GM12878 (cell line): ENCODE measurements at regions not wholly inside any gene's neighbourhood (a gene's known extent, or its start where the extent isn't known, plus 50 kb on each side); places are given as distances from the start of the nearest gene placed in this dataset.

Experiments used
- ATAC-seq: fragments of 200-7000 bp; cut with Tn5 transposase; 3 replicates; pipeline ENCODE4 v1.9.1; 2020; ENCODE audit warnings: mild to moderate bottlenecking, moderate library complexity
- BruUV-seq: library from RNA; stranded (reverse); fragments of 400-500 nt; replicated peaks from 2 replicates; lab custom pipeline; 2021; lab: Mats Ljungman, UMichigan
- CTCF ChIA-PET: fragments of 300-600 bp; sonication (Branson Sonifier 250); formaldehyde crosslinking; extraction: SDS; loops from one replicate; lab custom pipeline; 2021; ENCODE audit warnings: inconsistent platforms; lab: Yijun Ruan, JAX
- POLR2A ChIA-PET: fragments of 350-600 bp; formaldehyde crosslinking; extraction: SDS; loops from one replicate; lab custom pipeline; 2021; ENCODE audit warnings: inconsistent platforms; lab: Charles Lee
- RAD21 ChIA-PET: fragments of 300-600 bp; sonication (Branson Sonifier 250); formaldehyde crosslinking; loops from one replicate; lab custom pipeline; 2023; ENCODE audit warnings: antibody characterized with exemption; ENCODE audit not compliant: unreplicated experiment; lab: Charles Lee
- SMC1A ChIA-PET: fragments of 300-600 bp; sonication (Branson Sonifier 250); formaldehyde crosslinking; loops from one replicate; lab custom pipeline; 2023; ENCODE audit not compliant: unreplicated experiment, uncharacterized antibody; lab: Charles Lee
- DNase-seq: peaks from one replicate; pipeline ENCODE4 v3.0.0-alpha.2; 2011; ENCODE audit warnings: low read depth, low spot score
- FAIRE-seq: peaks from 3 replicates; lab custom pipeline; 2011; peaks lifted over from hg19 to GRCh38; lab: Jason Lieb, UNC
- H2AFZ ChIP-seq: 2 replicates; pipeline ENCODE4 v1.6.0; 2011; ENCODE audit warnings: low read depth, low read length, control low read depth; ENCODE audit not compliant: control insufficient read depth
- H3K27ac ChIP-seq: 2 replicates; pipeline ENCODE4 v1.5.1; 2011; ENCODE audit warnings: control low read depth; ENCODE audit not compliant: control insufficient read depth, insufficient read depth
- H3K27me3 ChIP-seq, 2 experiments: replicated peaks in 1 of 2; 2 replicates each; pipeline versions ENCODE4 v1.6.0 to v1.6.1; 2011; ENCODE audit warnings: low read length in 1 of 2; ENCODE audit not compliant: control insufficient read depth in 2 of 2, insufficient read depth in 2 of 2
- H3K36me3 ChIP-seq, 2 experiments: 2 replicates each; pipeline ENCODE4 v1.5.1; 2011; ENCODE audit warnings: low read length in 1 of 2; ENCODE audit not compliant: control insufficient read depth in 2 of 2, insufficient read depth in 2 of 2
- H3K4me1 ChIP-seq: 2 replicates; pipeline ENCODE4 v1.6.1; 2011; ENCODE audit warnings: mild to moderate bottlenecking, low read length, moderate library complexity, mixed read lengths; ENCODE audit not compliant: control insufficient read depth, insufficient read depth
- H3K4me2 ChIP-seq: 2 replicates; pipeline ENCODE4 v1.6.0; 2011; ENCODE audit warnings: control low read depth; ENCODE audit not compliant: control insufficient read depth, insufficient read depth
- H3K4me3 ChIP-seq: fragments of 200-600 bp; sonication (generic); 2 replicates; pipeline ENCODE4 v1.5.1; 2016
- H3K79me2 ChIP-seq: 2 replicates; pipeline ENCODE4 v1.6.0; 2011; ENCODE audit warnings: low read length; ENCODE audit not compliant: control insufficient read depth, insufficient read depth
- H3K9ac ChIP-seq: 2 replicates; pipeline ENCODE4 v1.8.0; 2011; ENCODE audit warnings: low read length, control low read depth, mixed read lengths; ENCODE audit not compliant: control insufficient read depth, insufficient read depth
- H3K9me3 ChIP-seq: replicated peaks from 3 replicates; pipeline ENCODE4 v1.5.1; 2011; ENCODE audit warnings: mild to moderate bottlenecking, low read length; ENCODE audit not compliant: control insufficient read depth, insufficient read depth
- H4K20me1 ChIP-seq: 2 replicates; pipeline ENCODE4 v1.6.0; 2011; ENCODE audit not compliant: control insufficient read depth, insufficient read depth
- CEBPB ChIP-seq, 2 experiments: fragments of 150-350 bp in 1 of 2; IDR thresholded peaks; 2 replicates each; pipeline ENCODE4 v1.6.1; 2012 to 2014; ENCODE audit warnings: low read depth in 2 of 2, low read length in 2 of 2, borderline replicate concordance in 1 of 2, inconsistent platforms in 1 of 2
- FOXK2 ChIP-seq: fragments of 450-650 bp; IDR thresholded peaks from 2 replicates; pipeline ENCODE4 v1.6.1; 2017; ENCODE audit warnings: mild to moderate bottlenecking, moderate library complexity
- HDGF ChIP-seq: fragments of 450-650 bp; IDR thresholded peaks from 2 replicates; pipeline ENCODE4 v1.6.1; 2016; ENCODE audit warnings: antibody characterized with exemption
- IRF4 ChIP-seq: IDR thresholded peaks from 2 replicates; pipeline ENCODE4 v1.6.1; 2011; ENCODE audit warnings: low read depth, low read length
- MTA3 ChIP-seq: IDR thresholded peaks from 2 replicates; pipeline ENCODE4 v1.6.1; 2012; ENCODE audit warnings: low read length, inconsistent platforms, borderline replicate concordance
- MYC ChIP-seq: IDR thresholded peaks from 2 replicates; pipeline ENCODE4 v1.6.1; 2011; ENCODE audit warnings: mild to moderate bottlenecking, low read length, moderate library complexity, inconsistent platforms; ENCODE audit not compliant: insufficient read depth, insufficient replicate concordance, insufficient read length, severe bottlenecking
- NBN ChIP-seq: fragments of 450-650 bp; IDR thresholded peaks from 2 replicates; pipeline ENCODE4 v1.6.1; 2016
- NFYB ChIP-seq: IDR thresholded peaks from 2 replicates; pipeline ENCODE4 v1.6.1; 2011; ENCODE audit warnings: low read depth, mild to moderate bottlenecking, low read length, improper control_type of control experiment, moderate library complexity; ENCODE audit not compliant: insufficient read depth
- RCOR1 ChIP-seq: conservative IDR thresholded peaks from 2 replicates; pipeline ENCODE4 v1.6.1; 2012; ENCODE audit warnings: low read depth, low read length, improper control_type of control experiment
- SRF ChIP-seq, 2 experiments: IDR thresholded peaks; 2 replicates each; pipeline ENCODE4 v1.6.1; 2011; ENCODE audit warnings: low read depth in 2 of 2, low read length in 2 of 2, mild to moderate bottlenecking in 1 of 2, moderate library complexity in 1 of 2
- TCF12 ChIP-seq: IDR thresholded peaks from 2 replicates; pipeline ENCODE4 v1.6.1; 2011; ENCODE audit warnings: low read depth, mild to moderate bottlenecking, low read length
- WGBS: methylation state at CpG from one replicate; pipeline ENCODE4 v1.1.6; 2016; ENCODE audit warnings: low lambda C conversion rate; ENCODE audit not compliant: insufficient replicate concordance, insufficient coverage; ENCODE audit errors: missing lambda C conversion rate; 5-methylcytosine and 5-hydroxymethylcytosine counted together
- in situ Hi-C: fragments of 300-500 bp; cut with MboI; formaldehyde crosslinking; loops from 9 replicates; pipeline ENCODE4 v1.14.3; 2018; ENCODE audit warnings: mixed read lengths
- intact Hi-C: fragments of 100-400 bp; cut with micrococcal nuclease; formaldehyde crosslinking; loops from one replicate; pipeline ENCODE4 v1.14.2; 2022; ENCODE audit not compliant: unreplicated experiment
- TF ChIP-seq, protein P1 (sequence below): IDR thresholded peaks from 2 replicates; pipeline ENCODE4 v1.6.1; 2011; ENCODE audit warnings: mild to moderate bottlenecking, low read depth, low read length, moderate library complexity; ENCODE audit not compliant: insufficient replicate concordance
- TF ChIP-seq, protein P2 (sequence below): fragments of 450-650 bp; formaldehyde crosslinking; IDR thresholded peaks from 2 replicates; pipeline ENCODE4 v1.5.0; 2022; ENCODE audit warnings: mild to moderate bottlenecking, missing genetic modification characterization
- TF ChIP-seq, protein P3 (sequence below): fragments of 450-650 bp; IDR thresholded peaks from 2 replicates; pipeline ENCODE4 v1.6.1; 2017; ENCODE audit warnings: mild to moderate bottlenecking, moderate library complexity

DNA sequence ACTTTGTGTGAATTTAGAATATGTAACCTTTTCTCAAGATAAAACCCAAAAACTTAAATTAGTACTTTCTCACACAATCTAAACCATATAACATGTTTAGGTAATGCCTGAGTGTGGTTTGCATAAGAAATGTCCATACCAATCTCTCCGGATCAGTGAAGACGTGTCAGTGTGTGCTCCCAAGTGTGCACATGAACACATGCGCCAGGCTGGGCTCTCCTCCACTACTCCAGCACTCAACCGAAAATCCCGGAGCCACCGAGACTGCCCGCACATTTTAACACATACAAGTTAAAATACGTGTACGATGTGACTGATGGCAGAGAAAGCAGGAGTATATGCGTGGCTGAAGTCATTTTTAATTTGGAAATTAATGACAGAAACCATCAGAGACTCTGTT is 658.4 kb downstream of the EFNA5 start:
- Histone ChIP-seq H2AFZ (no peak overlapping the region), H3K9ac (no peak overlapping the region), H3K4me1 (no peaks in the 10 kb centered on the region), H3K4me2 (no peak overlapping the region), H3K9me3 (no peaks in the 10 kb centered on the region), H4K20me1 (no peaks in the 10 kb centered on the region), H3K27ac (no peak overlapping the region), H3K79me2 (no peaks in the 10 kb centered on the region), H3K27me3 (no peaks in the 10 kb centered on the region), H3K36me3 (no peaks in the 10 kb centered on the region), H3K4me3 (no peak overlapping the region)
- RAD21 ChIA-PET, result no interaction called here
- POLR2A ChIA-PET, result no interaction called here
- CTCF ChIA-PET, result no interaction called here
- ATAC-seq (no peak), FAIRE-seq (no peak), DNase-seq (no peak)
- TF ChIP-seq, protein P1, sequence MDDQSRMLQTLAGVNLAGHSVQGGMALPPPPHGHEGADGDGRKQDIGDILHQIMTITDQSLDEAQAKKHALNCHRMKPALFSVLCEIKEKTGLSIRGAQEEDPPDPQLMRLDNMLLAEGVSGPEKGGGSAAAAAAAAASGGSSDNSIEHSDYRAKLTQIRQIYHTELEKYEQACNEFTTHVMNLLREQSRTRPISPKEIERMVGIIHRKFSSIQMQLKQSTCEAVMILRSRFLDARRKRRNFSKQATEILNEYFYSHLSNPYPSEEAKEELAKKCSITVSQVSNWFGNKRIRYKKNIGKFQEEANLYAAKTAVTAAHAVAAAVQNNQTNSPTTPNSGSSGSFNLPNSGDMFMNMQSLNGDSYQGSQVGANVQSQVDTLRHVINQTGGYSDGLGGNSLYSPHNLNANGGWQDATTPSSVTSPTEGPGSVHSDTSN, result no peak
- no peak for TF ChIP-seq CEBPB (IDR thresholded peaks at IDR 0.05; ENCODE audit: borderline replicate concordance in 1 of 2, low read depth in 2 of 2, low read length in 2 of 2)
- TF ChIP-seq NFYB, result no peak
- no peak for TF ChIP-seq IRF4
- TF ChIP-seq MYC, result no peak
- TF ChIP-seq TCF12, result no peak
- TF ChIP-seq, protein P2, sequence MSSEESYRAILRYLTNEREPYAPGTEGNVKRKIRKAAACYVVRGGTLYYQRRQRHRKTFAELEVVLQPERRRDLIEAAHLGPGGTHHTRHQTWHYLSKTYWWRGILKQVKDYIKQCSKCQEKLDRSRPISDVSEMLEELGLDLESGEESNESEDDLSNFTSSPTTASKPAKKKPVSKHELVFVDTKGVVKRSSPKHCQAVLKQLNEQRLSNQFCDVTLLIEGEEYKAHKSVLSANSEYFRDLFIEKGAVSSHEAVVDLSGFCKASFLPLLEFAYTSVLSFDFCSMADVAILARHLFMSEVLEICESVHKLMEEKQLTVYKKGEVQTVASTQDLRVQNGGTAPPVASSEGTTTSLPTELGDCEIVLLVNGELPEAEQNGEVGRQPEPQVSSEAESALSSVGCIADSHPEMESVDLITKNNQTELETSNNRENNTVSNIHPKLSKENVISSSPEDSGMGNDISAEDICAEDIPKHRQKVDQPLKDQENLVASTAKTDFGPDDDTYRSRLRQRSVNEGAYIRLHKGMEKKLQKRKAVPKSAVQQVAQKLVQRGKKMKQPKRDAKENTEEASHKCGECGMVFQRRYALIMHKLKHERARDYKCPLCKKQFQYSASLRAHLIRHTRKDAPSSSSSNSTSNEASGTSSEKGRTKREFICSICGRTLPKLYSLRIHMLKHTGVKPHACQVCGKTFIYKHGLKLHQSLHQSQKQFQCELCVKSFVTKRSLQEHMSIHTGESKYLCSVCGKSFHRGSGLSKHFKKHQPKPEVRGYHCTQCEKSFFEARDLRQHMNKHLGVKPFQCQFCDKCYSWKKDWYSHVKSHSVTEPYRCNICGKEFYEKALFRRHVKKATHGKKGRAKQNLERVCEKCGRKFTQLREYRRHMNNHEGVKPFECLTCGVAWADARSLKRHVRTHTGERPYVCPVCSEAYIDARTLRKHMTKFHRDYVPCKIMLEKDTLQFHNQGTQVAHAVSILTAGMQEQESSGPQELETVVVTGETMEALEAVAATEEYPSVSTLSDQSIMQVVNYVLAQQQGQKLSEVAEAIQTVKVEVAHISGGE (CRISPR knock-in tag), result no peak
- TF ChIP-seq FOXK2, result no peak
- no peak for TF ChIP-seq MTA3
- no peak for TF ChIP-seq SRF (IDR thresholded peaks at IDR 0.05; ENCODE audit: low read depth in 2 of 2, low read length in 2 of 2)
- no peak for TF ChIP-seq RCOR1
- no peak for TF ChIP-seq HDGF
- TF ChIP-seq, protein P3, sequence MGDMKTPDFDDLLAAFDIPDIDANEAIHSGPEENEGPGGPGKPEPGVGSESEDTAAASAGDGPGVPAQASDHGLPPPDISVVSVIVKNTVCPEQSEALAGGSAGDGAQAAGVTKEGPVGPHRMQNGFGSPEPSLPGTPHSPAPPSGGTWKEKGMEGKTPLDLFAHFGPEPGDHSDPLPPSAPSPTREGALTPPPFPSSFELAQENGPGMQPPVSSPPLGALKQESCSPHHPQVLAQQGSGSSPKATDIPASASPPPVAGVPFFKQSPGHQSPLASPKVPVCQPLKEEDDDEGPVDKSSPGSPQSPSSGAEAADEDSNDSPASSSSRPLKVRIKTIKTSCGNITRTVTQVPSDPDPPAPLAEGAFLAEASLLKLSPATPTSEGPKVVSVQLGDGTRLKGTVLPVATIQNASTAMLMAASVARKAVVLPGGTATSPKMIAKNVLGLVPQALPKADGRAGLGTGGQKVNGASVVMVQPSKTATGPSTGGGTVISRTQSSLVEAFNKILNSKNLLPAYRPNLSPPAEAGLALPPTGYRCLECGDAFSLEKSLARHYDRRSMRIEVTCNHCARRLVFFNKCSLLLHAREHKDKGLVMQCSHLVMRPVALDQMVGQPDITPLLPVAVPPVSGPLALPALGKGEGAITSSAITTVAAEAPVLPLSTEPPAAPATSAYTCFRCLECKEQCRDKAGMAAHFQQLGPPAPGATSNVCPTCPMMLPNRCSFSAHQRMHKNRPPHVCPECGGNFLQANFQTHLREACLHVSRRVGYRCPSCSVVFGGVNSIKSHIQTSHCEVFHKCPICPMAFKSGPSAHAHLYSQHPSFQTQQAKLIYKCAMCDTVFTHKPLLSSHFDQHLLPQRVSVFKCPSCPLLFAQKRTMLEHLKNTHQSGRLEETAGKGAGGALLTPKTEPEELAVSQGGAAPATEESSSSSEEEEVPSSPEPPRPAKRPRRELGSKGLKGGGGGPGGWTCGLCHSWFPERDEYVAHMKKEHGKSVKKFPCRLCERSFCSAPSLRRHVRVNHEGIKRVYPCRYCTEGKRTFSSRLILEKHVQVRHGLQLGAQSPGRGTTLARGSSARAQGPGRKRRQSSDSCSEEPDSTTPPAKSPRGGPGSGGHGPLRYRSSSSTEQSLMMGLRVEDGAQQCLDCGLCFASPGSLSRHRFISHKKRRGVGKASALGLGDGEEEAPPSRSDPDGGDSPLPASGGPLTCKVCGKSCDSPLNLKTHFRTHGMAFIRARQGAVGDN, result no peak
- TF ChIP-seq NBN, result no peak
- 55% methylated on average over 10 of the region's 10 CpGs for whole genome bisulfite sequencing
- intact Hi-C loops, result no loop called here
- BruUV-seq, result no TSS peak
- SMC1A ChIA-PET, result no interaction called here
- in situ Hi-C loops, result no loop called here
